Neural cell (in vitro differentiated cells): ENCODE measurements at regions not wholly inside any gene's neighbourhood (a gene's known extent, or its start where the extent isn't known, plus 50 kb on each side); places are given as distances from the start of the nearest gene placed in this dataset.
A peak's percentile ranks its signal among the peaks of the same experiment; 100 is the strongest.

Source experiments
- H2AFZ ChIP-seq: fragments of 200-600, 300-800 bp; sonication (generic), shearing (Covaris generic); 2 replicates; pipeline ENCODE4 v1.6.0; 2014; ENCODE audit warnings: low read depth, mild to moderate bottlenecking, antibody characterized with exemption, low read length, moderate library complexity
- H3F3A ChIP-seq: fragments of 200-600 bp; shearing (Covaris generic); 2 replicates; pipeline ENCODE4 v1.6.1; 2016; ENCODE audit warnings: mild to moderate bottlenecking, moderate library complexity, mixed read lengths, antibody characterized with exemption, low read length; ENCODE audit not compliant: insufficient read depth, poor library complexity, severe bottlenecking
- H3K27ac ChIP-seq: fragments of 200-600, 300-800 bp; sonication (generic), shearing (Covaris generic); 2 replicates; pipeline ENCODE4 v1.5.1; 2014; ENCODE audit warnings: mild to moderate bottlenecking, low read length, moderate library complexity
- H3K27me3 ChIP-seq: fragments of 300-800, 200-600 bp; sonication (generic), shearing (Covaris generic); 2 replicates; pipeline ENCODE4 v1.6.0; 2014; ENCODE audit warnings: mild to moderate bottlenecking, low read depth, low read length, moderate library complexity; ENCODE audit not compliant: insufficient read depth
- H3K36me3 ChIP-seq: fragments of 300-800, 200-600 bp; sonication (generic), shearing (Covaris generic); 2 replicates; pipeline ENCODE4 v1.5.1; 2014; ENCODE audit warnings: mild to moderate bottlenecking, antibody characterized with exemption, low read length, moderate library complexity; ENCODE audit not compliant: insufficient read depth
- H3K4me2 ChIP-seq: fragments of 300-800, 200-600 bp; sonication (generic), shearing (Covaris generic); 2 replicates; pipeline ENCODE4 v1.6.0; 2014; ENCODE audit warnings: mild to moderate bottlenecking, low read length
- H3K4me3 ChIP-seq: fragments of 300-800, 200-600 bp; sonication (generic), shearing (Covaris generic); 2 replicates; pipeline ENCODE4 v1.5.1; 2014; ENCODE audit warnings: mild to moderate bottlenecking, low read length, moderate library complexity
- H3K79me2 ChIP-seq: fragments of 200-600 bp; shearing (Covaris generic); replicated peaks from 2 replicates; pipeline ENCODE4 v1.6.0; 2014; ENCODE audit warnings: mild to moderate bottlenecking, low read length, moderate library complexity; ENCODE audit not compliant: insufficient read depth
- H3K9ac ChIP-seq: fragments of 300-800, 200-600 bp; sonication (generic), shearing (Covaris generic); 2 replicates; pipeline ENCODE4 v1.6.1; 2016; ENCODE audit warnings: mild to moderate bottlenecking, low read length, mixed read lengths
- H3K9me2 ChIP-seq: fragments of 200-600 bp; shearing (Covaris generic); 2 replicates; pipeline ENCODE4 v1.6.1; 2016; ENCODE audit warnings: mild to moderate bottlenecking, low read length, mixed read lengths; ENCODE audit not compliant: insufficient read depth
- H3K9me3 ChIP-seq: fragments of 200-600, 300-800 bp; sonication (generic), shearing (Covaris generic); 2 replicates; pipeline ENCODE4 v1.6.1; 2016; ENCODE audit warnings: mild to moderate bottlenecking, mixed run types, low read length, moderate library complexity, mixed read lengths
- H4K20me1 ChIP-seq: fragments of 200-600 bp; shearing (Covaris generic); 2 replicates; pipeline ENCODE4 v1.6.1; 2016; ENCODE audit warnings: mild to moderate bottlenecking, mixed run types; ENCODE audit not compliant: insufficient read depth
- CTCF ChIP-seq: fragments of 450-650 bp; IDR thresholded peaks from 2 replicates; pipeline ENCODE4 v1.5.1; 2014; ENCODE audit warnings: antibody characterized with exemption, mild to moderate bottlenecking, moderate library complexity; ENCODE audit not compliant: poor library complexity, severe bottlenecking
- EP300 ChIP-seq: fragments of 450-650 bp; conservative IDR thresholded peaks from 2 replicates; pipeline ENCODE4 v1.6.1; 2014; ENCODE audit warnings: antibody characterized with exemption, mild to moderate bottlenecking, moderate library complexity; ENCODE audit not compliant: poor library complexity, severe bottlenecking
- EZH2 ChIP-seq: fragments of 200-600, 300-800 bp; shearing (Covaris generic), sonication (generic); IDR thresholded peaks from 2 replicates; pipeline ENCODE4 v1.6.1; 2014; ENCODE audit warnings: antibody characterized with exemption, low read length, borderline replicate concordance, mild to moderate bottlenecking; ENCODE audit not compliant: insufficient read depth, poor library complexity, severe bottlenecking
- MXI1 ChIP-seq: fragments of 450-650 bp; conservative IDR thresholded peaks from 2 replicates; pipeline ENCODE4 v1.6.1; 2014; ENCODE audit warnings: antibody characterized with exemption, mild to moderate bottlenecking; ENCODE audit not compliant: poor library complexity, severe bottlenecking
- POLR2AphosphoS5 ChIP-seq: IDR thresholded peaks from 2 replicates; pipeline ENCODE4 v1.6.1; 2012
- RAD21 ChIP-seq: fragments of 450-650 bp; conservative IDR thresholded peaks from 2 replicates; pipeline ENCODE4 v1.6.1; 2014; ENCODE audit warnings: antibody characterized with exemption, mild to moderate bottlenecking, moderate library complexity
- REST ChIP-seq: IDR thresholded peaks from 2 replicates; pipeline ENCODE4 v1.6.1; 2012; ENCODE audit warnings: borderline replicate concordance
- SMC3 ChIP-seq: fragments of 450-650 bp; conservative IDR thresholded peaks from 2 replicates; pipeline ENCODE4 v1.6.1; 2014; ENCODE audit warnings: antibody characterized with exemption, mild to moderate bottlenecking, moderate library complexity; ENCODE audit not compliant: poor library complexity
- TAF1 ChIP-seq: IDR thresholded peaks from 2 replicates; pipeline ENCODE4 v1.6.1; 2012; ENCODE audit warnings: low read depth

DNA sequence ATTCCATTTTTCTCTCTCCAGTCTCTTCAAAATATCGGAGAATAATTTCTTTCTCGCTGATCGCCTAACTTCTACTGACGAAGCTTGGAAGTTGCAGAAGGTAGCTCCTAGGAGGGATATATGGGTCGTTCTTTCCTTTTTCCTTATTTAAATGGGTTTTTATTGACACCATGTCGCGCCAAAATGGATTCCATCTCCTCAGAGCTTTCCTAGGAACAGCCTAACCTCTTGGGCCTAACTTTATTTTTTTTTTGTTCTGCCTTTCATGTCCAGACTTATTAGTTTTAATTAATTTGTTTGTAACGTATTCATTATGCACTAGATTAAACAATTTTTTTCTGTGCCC is 92.0 kb upstream of the XIST start:
- no peaks in the 10 kb centered on the region for H4K20me1 ChIP-seq
- no peaks in the 10 kb centered on the region for H3K27me3 ChIP-seq
- H2AFZ ChIP-seq = peak overlapping the region; percentile 72
- H3K79me2 ChIP-seq = peaks cover 21% of the 10 kb centered on the region
- H3K4me2 ChIP-seq = peak overlapping the region; percentile 82
- H3K9me3 ChIP-seq = no peaks in the 10 kb centered on the region
- no peaks in the 10 kb centered on the region for H3K9me2 ChIP-seq
- H3K4me3 ChIP-seq = peak overlapping the region; percentile 74
- TF ChIP-seq MXI1 = peak; percentile 4
- no peak for TF ChIP-seq RAD21
- no peak for TF ChIP-seq EZH2
- peak; percentile 1 for TF ChIP-seq REST
- H3K27ac ChIP-seq = peak overlapping the region; percentile 80
- peak overlapping the region; percentile 81 for H3K9ac ChIP-seq
- H3F3A ChIP-seq = no peaks in the 10 kb centered on the region
- H3K36me3 ChIP-seq = no peaks in the 10 kb centered on the region

GRCh38 chrX:73943693-73944562 is 91.4 kb upstream of the XIST start:
- H3K9me3 ChIP-seq = no peaks in the 10 kb centered on the region

More at GRCh38 chrX:73943693-73944562, 91.4 kb upstream of the XIST start:
- peaks cover 21% of the 10 kb centered on the region for H3K79me2 ChIP-seq
- H2AFZ ChIP-seq = peak overlapping the region; percentile 73
- H3K36me3 ChIP-seq = no peaks in the 10 kb centered on the region
- H3F3A ChIP-seq = no peaks in the 10 kb centered on the region
- H4K20me1 ChIP-seq = no peaks in the 10 kb centered on the region
- peak overlapping the region; percentile 74 for H3K4me3 ChIP-seq
- peak overlapping the region; percentile 81 for H3K9ac ChIP-seq
- no peaks in the 10 kb centered on the region for H3K9me2 ChIP-seq
- H3K27ac ChIP-seq = peak overlapping the region; percentile 80
- TF ChIP-seq CTCF (no peak), SMC3 (peak; percentile 26), RAD21 (no peak), REST (peak; percentile 73), POLR2AphosphoS5 (peak; percentile 86), MXI1 (peak; percentile 73), TAF1 (peak; percentile 69), EP300 (peak; percentile 53), EZH2 (no peak)
- no peaks in the 10 kb centered on the region for H3K27me3 ChIP-seq
- peak overlapping the region; percentile 59 for H3K4me2 ChIP-seq
